Endothelial cell of umbilical vein (primary cell): ENCODE measurements at regions not wholly inside any gene's neighbourhood (a gene's known extent, or its start where the extent isn't known, plus 50 kb on each side); places are given as distances from the start of the nearest gene placed in this dataset.

Source experiments
- BruUV-seq: library from RNA; stranded (reverse); fragments of 400-500 nt; replicated peaks from 2 replicates; lab custom pipeline; 2021; lab: Mats Ljungman, UMichigan
- CTCF ChIA-PET: fragments of 300-600, 350-600 bp; sonication (Branson Sonifier 250); formaldehyde crosslinking; loops from one replicate; lab custom pipeline; 2021; ENCODE audit warnings: antibody characterized with exemption, inconsistent platforms; lab: Charles Lee
- POLR2A ChIA-PET: fragments of 300-600, 350-600 bp; sonication (Branson Sonifier 250); formaldehyde crosslinking; loops from one replicate; lab custom pipeline; 2021; ENCODE audit warnings: antibody characterized with exemption, inconsistent platforms; lab: Charles Lee
- DNase-seq: peaks from one replicate; pipeline ENCODE4 v3.0.0-alpha.2; 2011; ENCODE audit warnings: low read depth, low spot score
- FAIRE-seq: peaks from 2 replicates; lab custom pipeline; 2011; peaks lifted over from hg19 to GRCh38; lab: Jason Lieb, UNC
- H2AFZ ChIP-seq: 2 replicates; pipeline ENCODE4 v1.6.0; 2012; ENCODE audit warnings: low read depth, low read length, control low read depth, inconsistent platforms
- H3K27ac ChIP-seq: 2 replicates; pipeline ENCODE4 v1.5.1; 2011; ENCODE audit warnings: low read depth, mild to moderate bottlenecking, control low read depth, low read length, moderate library complexity; ENCODE audit not compliant: insufficient read depth
- H3K27me3 ChIP-seq, 2 experiments: 2 replicates each; pipeline versions ENCODE4 v1.6.0 to v1.6.1; 2011; ENCODE audit warnings: low read length in 2 of 2, mixed read lengths in 1 of 2; ENCODE audit not compliant: control insufficient read depth in 2 of 2, insufficient read depth in 2 of 2
- H3K36me3 ChIP-seq, 2 experiments: 2 replicates in 1 of 2; 3 replicates in 1 of 2; pipeline ENCODE4 v1.5.1; 2011; ENCODE audit warnings: low read length in 2 of 2, mild to moderate bottlenecking in 1 of 2, moderate library complexity in 1 of 2; ENCODE audit not compliant: control insufficient read depth in 2 of 2, insufficient read depth in 2 of 2; ENCODE audit errors: extremely low read depth in 1 of 2
- H3K4me1 ChIP-seq: 3 replicates; pipeline ENCODE4 v1.5.1; 2011; ENCODE audit warnings: mild to moderate bottlenecking, low read length; ENCODE audit not compliant: control insufficient read depth, insufficient read depth; ENCODE audit errors: extremely low read depth
- H3K4me2 ChIP-seq: 2 replicates; pipeline ENCODE4 v1.6.1; 2011; ENCODE audit warnings: low read length, control low read depth, mixed read lengths; ENCODE audit not compliant: insufficient read depth
- H3K4me3 ChIP-seq, 3 experiments: fragments of 200-600 bp in 1 of 3; sonication (generic), shearing (Covaris generic) in 1 of 3; replicated peaks in 1 of 3; 2 replicates each; pipeline ENCODE4 v1.5.1; 2011 to 2016; ENCODE audit warnings: control low read depth in 3 of 3, low read length in 3 of 3, mild to moderate bottlenecking in 2 of 3, inconsistent platforms in 1 of 3, low read depth in 1 of 3, moderate library complexity in 1 of 3; ENCODE audit not compliant: insufficient read depth in 1 of 3
- H3K79me2 ChIP-seq: 2 replicates; pipeline ENCODE4 v1.6.0; 2012; ENCODE audit warnings: low read length, inconsistent platforms; ENCODE audit not compliant: control insufficient read depth, insufficient read depth
- H3K9ac ChIP-seq: replicated peaks from 2 replicates; pipeline ENCODE3; 2011; ENCODE audit warnings: low read length, control low read depth; ENCODE audit not compliant: insufficient read depth; ENCODE audit errors: extremely low read depth
- H3K9me1 ChIP-seq: replicated peaks from 3 replicates; pipeline ENCODE4 v1.6.0; 2011; ENCODE audit warnings: mild to moderate bottlenecking, low read length; ENCODE audit not compliant: control insufficient read depth, insufficient read depth; ENCODE audit errors: extremely low read depth
- H3K9me3 ChIP-seq: replicated peaks from 2 replicates; pipeline ENCODE4 v1.5.1; 2012; ENCODE audit warnings: low read length, inconsistent platforms; ENCODE audit not compliant: control insufficient read depth, insufficient read depth
- H4K20me1 ChIP-seq: replicated peaks from 2 replicates; pipeline ENCODE3; 2011; ENCODE audit warnings: mild to moderate bottlenecking, low read length; ENCODE audit not compliant: control insufficient read depth, insufficient read depth; ENCODE audit errors: extremely low read depth
- EZH2 ChIP-seq: IDR thresholded peaks from 2 replicates; pipeline ENCODE4 v1.6.1; 2012; ENCODE audit warnings: borderline replicate concordance, low read depth, mild to moderate bottlenecking, moderate library complexity, low read length, inconsistent platforms; ENCODE audit not compliant: severe bottlenecking
- FOS ChIP-seq: IDR thresholded peaks from 2 replicates; pipeline ENCODE4 v1.6.1; 2011; ENCODE audit warnings: mild to moderate bottlenecking, low read length, moderate library complexity, borderline replicate concordance; ENCODE audit not compliant: insufficient read depth
- GATA2 ChIP-seq: IDR thresholded peaks from 2 replicates; pipeline ENCODE4 v1.7.0; 2011; ENCODE audit warnings: low read depth, mild to moderate bottlenecking, moderate library complexity, mixed read lengths, low read length; ENCODE audit not compliant: insufficient read length, insufficient read depth
- JUN ChIP-seq: IDR thresholded peaks from 2 replicates; pipeline ENCODE4 v1.6.1; 2011; ENCODE audit warnings: borderline replicate concordance, low read depth; ENCODE audit not compliant: insufficient read length, insufficient read depth
- MYC ChIP-seq: IDR thresholded peaks from one replicate; pipeline ENCODE4 v1.6.1; 2011; ENCODE audit warnings: mild to moderate bottlenecking, low read depth, low read length
- POLR2A ChIP-seq: IDR thresholded peaks from 2 replicates; pipeline ENCODE4 v1.6.1; 2012; ENCODE audit warnings: low read depth, mild to moderate bottlenecking, control low read depth, low read length
- POLR2AphosphoS5 ChIP-seq: IDR thresholded peaks from 2 replicates; pipeline ENCODE4 v1.6.1; 2012; ENCODE audit warnings: low read depth, mild to moderate bottlenecking, control low read depth, low read length, moderate library complexity; ENCODE audit not compliant: insufficient read depth
- dilution Hi-C: fragments of 300-500 bp; cut with MboI; formaldehyde crosslinking; loops from one replicate; pipeline ENCODE4 v1.15.0; 2019; ENCODE audit warnings: low sequenced_read_pairs; ENCODE audit not compliant: extremely low pct_ligation_motif_present
- intact Hi-C: fragments of 100-400 bp; cut with micrococcal nuclease; formaldehyde crosslinking; loops from one replicate; pipeline ENCODE4 v1.10.0; 2022
- TF ChIP-seq, protein P1 (sequence below), 2 donors: IDR thresholded peaks; 1 replicate in 1 of 2; 2 replicates in 1 of 2; pipeline ENCODE4 v1.5.1; 2011; ENCODE audit warnings: low read length in 2 of 2, mild to moderate bottlenecking in 2 of 2, moderate library complexity in 2 of 2, control low read depth in 1 of 2, inconsistent platforms in 1 of 2, low read depth in 1 of 2; ENCODE audit not compliant: insufficient read depth in 1 of 2; ENCODE audit errors: extremely low read depth in 1 of 2
- TF ChIP-seq, protein P2 (sequence below): IDR thresholded peaks from 2 replicates; pipeline ENCODE4 v1.6.1; 2011; ENCODE audit not compliant: insufficient read depth, insufficient read length

DNA sequence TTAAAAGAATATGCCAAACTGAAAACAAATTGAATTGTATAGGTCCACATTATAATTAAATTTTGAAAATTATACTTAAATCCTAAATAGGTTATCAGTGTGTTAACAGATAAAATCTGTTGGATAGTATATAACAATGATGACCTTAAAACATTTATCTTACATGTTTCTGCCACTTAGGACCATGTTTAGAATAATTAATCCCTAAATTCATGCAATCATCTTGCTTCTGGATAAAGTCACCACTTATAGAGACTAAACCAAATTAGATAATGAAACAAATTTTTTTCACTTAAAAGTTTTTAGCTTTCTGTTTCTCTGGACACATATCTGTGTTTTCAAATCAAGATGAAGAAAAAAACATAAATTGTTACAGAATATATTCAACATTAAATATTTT lies 511.7 kb upstream of the MIR17HG start:
- Histone ChIP-seq H3K9me3 (no peaks in the 10 kb centered on the region), H3K27ac (no peak overlapping the region), H3K79me2 (no peaks in the 10 kb centered on the region), H2AFZ (no peak overlapping the region), H3K4me2 (no peak overlapping the region), H3K4me1 (no peaks in the 10 kb centered on the region), H3K9me1 (no peaks in the 10 kb centered on the region), H3K4me3 (no peak overlapping the region), H3K27me3 (no peaks in the 10 kb centered on the region), H3K36me3 (no peaks in the 10 kb centered on the region), H3K9ac (no peak overlapping the region), H4K20me1 (no peaks in the 10 kb centered on the region)
- no TSS peak for BruUV-seq
- dilution Hi-C loops (no loop called here), intact Hi-C loops (no loop called here)
- ChIA-PET POLR2A (no interaction called here), CTCF (no interaction called here)
- no peak for FAIRE-seq
- no peak for DNase-seq
- TF ChIP-seq EZH2 (no peak), FOS (no peak), POLR2AphosphoS5 (no peak), MYC (no peak), GATA2 (no peak), POLR2A (no peak), JUN (no peak)
- TF ChIP-seq, protein P1, sequence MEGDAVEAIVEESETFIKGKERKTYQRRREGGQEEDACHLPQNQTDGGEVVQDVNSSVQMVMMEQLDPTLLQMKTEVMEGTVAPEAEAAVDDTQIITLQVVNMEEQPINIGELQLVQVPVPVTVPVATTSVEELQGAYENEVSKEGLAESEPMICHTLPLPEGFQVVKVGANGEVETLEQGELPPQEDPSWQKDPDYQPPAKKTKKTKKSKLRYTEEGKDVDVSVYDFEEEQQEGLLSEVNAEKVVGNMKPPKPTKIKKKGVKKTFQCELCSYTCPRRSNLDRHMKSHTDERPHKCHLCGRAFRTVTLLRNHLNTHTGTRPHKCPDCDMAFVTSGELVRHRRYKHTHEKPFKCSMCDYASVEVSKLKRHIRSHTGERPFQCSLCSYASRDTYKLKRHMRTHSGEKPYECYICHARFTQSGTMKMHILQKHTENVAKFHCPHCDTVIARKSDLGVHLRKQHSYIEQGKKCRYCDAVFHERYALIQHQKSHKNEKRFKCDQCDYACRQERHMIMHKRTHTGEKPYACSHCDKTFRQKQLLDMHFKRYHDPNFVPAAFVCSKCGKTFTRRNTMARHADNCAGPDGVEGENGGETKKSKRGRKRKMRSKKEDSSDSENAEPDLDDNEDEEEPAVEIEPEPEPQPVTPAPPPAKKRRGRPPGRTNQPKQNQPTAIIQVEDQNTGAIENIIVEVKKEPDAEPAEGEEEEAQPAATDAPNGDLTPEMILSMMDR (IDR thresholded peaks at IDR 0.05; ENCODE audit: extremely low read depth in 1 of 2, insufficient read depth in 1 of 2, low read depth in 1 of 2, low read length in 2 of 2): no peak
- TF ChIP-seq, protein P2, sequence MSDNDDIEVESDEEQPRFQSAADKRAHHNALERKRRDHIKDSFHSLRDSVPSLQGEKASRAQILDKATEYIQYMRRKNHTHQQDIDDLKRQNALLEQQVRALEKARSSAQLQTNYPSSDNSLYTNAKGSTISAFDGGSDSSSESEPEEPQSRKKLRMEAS: no peak
